Effector memory CD8-positive, alpha-beta T cell (primary cell): ENCODE measurements at regions not wholly inside any gene's neighbourhood (a gene's known extent, or its start where the extent isn't known, plus 50 kb on each side); places are given as distances from the start of the nearest gene placed in this dataset.
"Not testable (repeated sequence)": the region's sequence is repeated elsewhere in the genome, so short reads cannot be mapped to it uniquely, and the experiment has no call there.

Experiments
- ATAC-seq: fragments of 150-1000 bp; cut with Tn5 transposase; replicated peaks from 2 replicates; pipeline ENCODE4 v1.10.0; 2021; ENCODE audit warnings: mild to moderate bottlenecking, moderate library complexity
- DNase-seq, 3 experiments: peaks; one replicate each; pipeline ENCODE4 v3.0.0; 2021
- H3K27ac Mint-ChIP-seq, 2 donors: one replicate each; pipeline ENCODE4 v1.8.0; 2022; ENCODE audit warnings: mild to moderate bottlenecking in 2 of 2, mixed read lengths in 2 of 2, moderate library complexity in 2 of 2
- H3K27me3 Mint-ChIP-seq, 2 donors: one replicate each; pipeline ENCODE4 v1.8.0; 2022; ENCODE audit warnings: mixed read lengths in 2 of 2
- H3K36me3 Mint-ChIP-seq: one replicate; pipeline ENCODE4 v1.8.0; 2022; ENCODE audit warnings: mild to moderate bottlenecking, moderate library complexity, mixed read lengths; ENCODE audit not compliant: insufficient read depth
- H3K4me1 Mint-ChIP-seq, 2 donors: one replicate each; pipeline ENCODE4 v1.8.0; 2022; ENCODE audit warnings: low read depth in 2 of 2, mixed read lengths in 2 of 2
- H3K4me3 Mint-ChIP-seq, 2 donors: one replicate each; pipeline ENCODE4 v1.8.0; 2022; ENCODE audit warnings: mild to moderate bottlenecking in 2 of 2, mixed read lengths in 2 of 2, moderate library complexity in 2 of 2
- H3K9me3 Mint-ChIP-seq, 2 donors: one replicate each; pipeline ENCODE4 v1.8.0; 2022; ENCODE audit warnings: mixed read lengths in 2 of 2

GRCh38 chr15:20643024-20643770 is 101.6 kb upstream of the GOLGA6L6 start:
- H3K9me3 Mint-ChIP-seq, result no peaks in the 10 kb centered on the region
- no peak overlapping the region for H3K4me3 Mint-ChIP-seq
- ATAC-seq (no peak), DNase-seq (no peak)
- H3K27ac Mint-ChIP-seq, result no peak overlapping the region
- H3K36me3 Mint-ChIP-seq, result peaks cover 3% of the 10 kb centered on the region
- H3K4me1 Mint-ChIP-seq, result peaks cover 0 to 2% of the 10 kb centered on the region in 2 donors
- H3K27me3 Mint-ChIP-seq, result peaks cover 24 to 25% of the 10 kb centered on the region in 2 donors

GRCh38 chr15:20642054-20642767 is 100.6 kb upstream of the GOLGA6L6 start:
- Mint-ChIP-seq H3K4me1 (peaks cover 0 to 2% of the 10 kb centered on the region in 2 donors), H3K4me3 (no peak overlapping the region)
- no peak for ATAC-seq

GRCh38 chr15:20640427-20640826 is 98.8 kb upstream of the GOLGA6L6 start:
- H3K27ac Mint-ChIP-seq, H3K4me1 Mint-ChIP-seq, DNase-seq, H3K9me3 Mint-ChIP-seq, H3K36me3 Mint-ChIP-seq, H3K4me3 Mint-ChIP-seq: not testable (repeated sequence)
- peaks cover 24 to 25% of the 10 kb centered on the region in 2 donors for H3K27me3 Mint-ChIP-seq
- ATAC-seq, result peak; percentile 74

More at GRCh38 chr15:20642054-20642767, 100.6 kb upstream of the GOLGA6L6 start:
- Mint-ChIP-seq H3K27ac (no peak overlapping the region), H3K36me3 (peaks cover 3% of the 10 kb centered on the region), H3K9me3 (no peaks in the 10 kb centered on the region), H3K27me3 (peaks cover 24 to 25% of the 10 kb centered on the region in 2 donors)
- no peak for DNase-seq

GRCh38 chr15:20639224-20639623 is 97.6 kb upstream of the GOLGA6L6 start:
- ATAC-seq, result peak; percentile 76
- H3K27me3 Mint-ChIP-seq, result peaks cover 22 to 24% of the 10 kb centered on the region in 2 donors
- not testable (repeated sequence) for H3K9me3 Mint-ChIP-seq, DNase-seq, H3K27ac Mint-ChIP-seq, H3K4me1 Mint-ChIP-seq, H3K4me3 Mint-ChIP-seq, H3K36me3 Mint-ChIP-seq

GRCh38 chr15:20637499-20637898 is 95.9 kb upstream of the GOLGA6L6 start:
- ATAC-seq, H3K36me3 Mint-ChIP-seq, H3K27me3 Mint-ChIP-seq, DNase-seq, H3K9me3 Mint-ChIP-seq, H3K4me1 Mint-ChIP-seq, H3K27ac Mint-ChIP-seq, H3K4me3 Mint-ChIP-seq: not testable (repeated sequence)

- ATAC-seq, H3K9me3 Mint-ChIP-seq, H3K27me3 Mint-ChIP-seq, DNase-seq, H3K4me1 Mint-ChIP-seq, H3K27ac Mint-ChIP-seq, H3K36me3 Mint-ChIP-seq, H3K4me3 Mint-ChIP-seq: not testable (repeated sequence)
These were observed 87.9 kb upstream of the GOLGA6L6 start for GRCh38 chr15:20629526-20629925.

GRCh38 chr15:20628538-20628937 is 86.9 kb upstream of the GOLGA6L6 start:
- H3K27me3 Mint-ChIP-seq, DNase-seq, H3K27ac Mint-ChIP-seq, H3K4me1 Mint-ChIP-seq, H3K9me3 Mint-ChIP-seq, H3K36me3 Mint-ChIP-seq, H3K4me3 Mint-ChIP-seq: not testable (repeated sequence)
- ATAC-seq, result peak; percentile 41

GRCh38 chr15:20625469-20625868 is 83.9 kb upstream of the GOLGA6L6 start:
- DNase-seq, H3K4me1 Mint-ChIP-seq, H3K27ac Mint-ChIP-seq, H3K9me3 Mint-ChIP-seq, H3K4me3 Mint-ChIP-seq, ATAC-seq, H3K36me3 Mint-ChIP-seq, H3K27me3 Mint-ChIP-seq: not testable (repeated sequence)

- DNase-seq, H3K27ac Mint-ChIP-seq, H3K4me1 Mint-ChIP-seq, H3K27me3 Mint-ChIP-seq, H3K9me3 Mint-ChIP-seq, H3K4me3 Mint-ChIP-seq, H3K36me3 Mint-ChIP-seq: not testable (repeated sequence)
- ATAC-seq, result peak; percentile 42
These were observed 82.5 kb upstream of the GOLGA6L6 start for GRCh38 chr15:20624085-20624484.

GRCh38 chr15:20622117-20622516 is 80.5 kb upstream of the GOLGA6L6 start:
- not testable (repeated sequence) for H3K4me3 Mint-ChIP-seq, DNase-seq, H3K9me3 Mint-ChIP-seq, H3K27me3 Mint-ChIP-seq, H3K4me1 Mint-ChIP-seq, H3K27ac Mint-ChIP-seq, H3K36me3 Mint-ChIP-seq
- ATAC-seq, result peak; percentile 77

- H3K4me3 Mint-ChIP-seq, H3K27ac Mint-ChIP-seq, H3K4me1 Mint-ChIP-seq, H3K9me3 Mint-ChIP-seq, H3K27me3 Mint-ChIP-seq, DNase-seq, ATAC-seq, H3K36me3 Mint-ChIP-seq: not testable (repeated sequence)
These were observed 72.9 kb upstream of the GOLGA6L6 start for GRCh38 chr15:20614549-20614948.

GRCh38 chr15:20612796-20613195 is 71.2 kb upstream of the GOLGA6L6 start:
- DNase-seq, H3K36me3 Mint-ChIP-seq, H3K9me3 Mint-ChIP-seq, H3K4me1 Mint-ChIP-seq, ATAC-seq, H3K27ac Mint-ChIP-seq, H3K4me3 Mint-ChIP-seq, H3K27me3 Mint-ChIP-seq: not testable (repeated sequence)

GRCh38 chr15:20612356-20612755 is 70.8 kb upstream of the GOLGA6L6 start:
- not testable (repeated sequence) for H3K4me1 Mint-ChIP-seq, H3K27me3 Mint-ChIP-seq, H3K27ac Mint-ChIP-seq, H3K9me3 Mint-ChIP-seq, H3K36me3 Mint-ChIP-seq, ATAC-seq, DNase-seq, H3K4me3 Mint-ChIP-seq

GRCh38 chr15:20611667-20612290 is 70.2 kb upstream of the GOLGA6L6 start:
- not testable (repeated sequence) for H3K9me3 Mint-ChIP-seq, H3K27me3 Mint-ChIP-seq, H3K4me1 Mint-ChIP-seq, H3K36me3 Mint-ChIP-seq, DNase-seq, H3K27ac Mint-ChIP-seq, H3K4me3 Mint-ChIP-seq
- ATAC-seq, result peak; percentile 30
